ENCODE measurements at regions not wholly inside any gene's neighbourhood (a gene's known extent, or its start where the extent isn't known, plus 50 kb on each side); places are given as distances from the start of the nearest gene placed in this dataset.

DNA sequence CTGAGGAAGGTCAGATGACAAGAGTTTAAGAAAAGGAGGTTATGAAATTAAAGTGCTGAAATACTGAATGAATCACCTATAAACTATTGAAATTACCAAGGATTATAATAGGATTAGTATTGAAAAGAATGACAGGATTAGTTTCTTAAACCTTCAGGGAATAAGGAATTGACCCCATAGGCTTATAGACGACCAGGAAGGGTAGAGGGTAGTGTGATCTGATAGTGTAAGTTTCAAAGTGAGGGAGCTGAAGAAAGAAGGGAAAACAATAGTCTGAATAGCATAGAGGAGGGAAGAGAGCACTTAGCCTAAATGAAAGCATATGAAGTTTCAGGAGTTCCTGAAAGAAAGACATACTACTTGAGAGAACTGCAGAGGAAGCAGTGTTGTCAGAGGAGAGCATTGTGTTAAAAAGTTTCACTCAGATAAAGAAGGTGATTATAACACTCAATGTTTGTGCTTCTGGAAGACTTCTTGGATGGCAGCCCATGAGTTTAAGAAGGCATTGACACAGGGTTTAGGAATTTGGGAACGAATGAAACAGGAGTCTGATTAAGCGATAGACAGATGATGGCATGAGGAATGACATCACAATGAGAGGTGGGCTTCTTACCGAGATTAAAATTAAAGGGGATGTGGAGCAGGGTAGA, 557.9 kb upstream of the GRAMD2B start:
- TF ChIP-seq, protein P1, sequence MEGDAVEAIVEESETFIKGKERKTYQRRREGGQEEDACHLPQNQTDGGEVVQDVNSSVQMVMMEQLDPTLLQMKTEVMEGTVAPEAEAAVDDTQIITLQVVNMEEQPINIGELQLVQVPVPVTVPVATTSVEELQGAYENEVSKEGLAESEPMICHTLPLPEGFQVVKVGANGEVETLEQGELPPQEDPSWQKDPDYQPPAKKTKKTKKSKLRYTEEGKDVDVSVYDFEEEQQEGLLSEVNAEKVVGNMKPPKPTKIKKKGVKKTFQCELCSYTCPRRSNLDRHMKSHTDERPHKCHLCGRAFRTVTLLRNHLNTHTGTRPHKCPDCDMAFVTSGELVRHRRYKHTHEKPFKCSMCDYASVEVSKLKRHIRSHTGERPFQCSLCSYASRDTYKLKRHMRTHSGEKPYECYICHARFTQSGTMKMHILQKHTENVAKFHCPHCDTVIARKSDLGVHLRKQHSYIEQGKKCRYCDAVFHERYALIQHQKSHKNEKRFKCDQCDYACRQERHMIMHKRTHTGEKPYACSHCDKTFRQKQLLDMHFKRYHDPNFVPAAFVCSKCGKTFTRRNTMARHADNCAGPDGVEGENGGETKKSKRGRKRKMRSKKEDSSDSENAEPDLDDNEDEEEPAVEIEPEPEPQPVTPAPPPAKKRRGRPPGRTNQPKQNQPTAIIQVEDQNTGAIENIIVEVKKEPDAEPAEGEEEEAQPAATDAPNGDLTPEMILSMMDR (IDR thresholded peaks at IDR 0.05), result no peak
- no peak for TF ChIP-seq POLR2A (IDR thresholded peaks at IDR 0.05)
